Spleen (tissue), 3 donors: ENCODE measurements at regions not wholly inside any gene's neighbourhood (a gene's known extent, or its start where the extent isn't known, plus 50 kb on each side); places are given as distances from the start of the nearest gene placed in this dataset.

ENCODE experiments used
- POLR2A ChIP-seq, 3 donors: fragments of 450-650 bp; IDR thresholded peaks; one replicate each; pipeline ENCODE4 v1.5.1; 2017; ENCODE audit warnings: antibody characterized with exemption in 3 of 3, mild to moderate bottlenecking in 1 of 3
- POLR2AphosphoS5 ChIP-seq, 3 donors: sonication (generic); formaldehyde crosslinking; IDR thresholded peaks; one replicate each; pipeline ENCODE4 v1.5.1; 2017; ENCODE audit warnings: antibody characterized with exemption in 3 of 3

- no peak for TF ChIP-seq POLR2A (IDR thresholded peaks at IDR 0.05)
- no peak for TF ChIP-seq POLR2AphosphoS5 (IDR thresholded peaks at IDR 0.05)
Measured at GRCh38 chr13:99883805-99884204, 87.8 kb downstream of the ZIC5 start.
